DMS114 treated with DMSO at 0.1 percent for 48 hours (cell line): ENCODE measurements at regions not wholly inside any gene's neighbourhood (a gene's known extent, or its start where the extent isn't known, plus 50 kb on each side); places are given as distances from the start of the nearest gene placed in this dataset.

Experiments
- DNase-seq: peaks from one replicate; lab custom pipeline; 2025; ENCODE audit not compliant: unreplicated experiment; lab: John Stamatoyannopoulos, UW

GRCh38 chr13:34589581-34589980, 352.5 kb upstream of the NBEA start:
- DNase-seq = no peak

- no peak for DNase-seq
These were observed 350.9 kb upstream of the NBEA start for GRCh38 chr13:34591129-34591528.

DNA sequence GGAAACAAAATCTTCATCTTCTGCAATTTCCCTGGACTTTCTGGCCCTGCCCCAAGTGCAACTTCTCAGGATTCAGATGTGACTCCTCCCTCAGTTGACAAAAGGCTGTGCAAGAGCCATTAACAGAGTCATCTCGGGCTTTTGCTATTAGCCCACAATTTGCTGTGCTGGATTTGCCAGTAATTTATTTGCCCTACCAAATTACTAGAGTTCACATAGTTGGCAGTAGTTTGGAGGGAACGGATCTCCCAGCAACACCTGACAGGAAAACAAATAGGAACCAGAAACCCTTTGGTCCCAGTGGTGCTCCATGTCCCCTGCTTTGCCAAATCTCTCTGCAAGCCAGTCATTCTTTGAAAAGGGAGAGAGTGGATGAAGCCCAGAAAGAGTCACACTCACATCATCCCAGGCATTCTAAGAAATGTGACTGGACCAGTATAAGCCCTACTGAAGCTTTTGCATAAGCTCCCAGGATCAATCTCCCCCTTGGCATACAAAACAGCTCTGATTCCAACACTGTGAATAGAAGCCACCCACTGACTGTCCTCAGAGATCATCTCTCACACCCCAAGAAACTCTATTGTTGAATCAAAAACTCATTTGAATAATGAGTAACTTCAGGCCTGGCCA, 350.1 kb upstream of the NBEA start:
- DNase-seq = no peak

GRCh38 chr13:34593658-34594057, 348.4 kb upstream of the NBEA start:
- no peak for DNase-seq

GRCh38 chr13:34594507-34594906, 347.6 kb upstream of the NBEA start:
- DNase-seq = no peak

DNA sequence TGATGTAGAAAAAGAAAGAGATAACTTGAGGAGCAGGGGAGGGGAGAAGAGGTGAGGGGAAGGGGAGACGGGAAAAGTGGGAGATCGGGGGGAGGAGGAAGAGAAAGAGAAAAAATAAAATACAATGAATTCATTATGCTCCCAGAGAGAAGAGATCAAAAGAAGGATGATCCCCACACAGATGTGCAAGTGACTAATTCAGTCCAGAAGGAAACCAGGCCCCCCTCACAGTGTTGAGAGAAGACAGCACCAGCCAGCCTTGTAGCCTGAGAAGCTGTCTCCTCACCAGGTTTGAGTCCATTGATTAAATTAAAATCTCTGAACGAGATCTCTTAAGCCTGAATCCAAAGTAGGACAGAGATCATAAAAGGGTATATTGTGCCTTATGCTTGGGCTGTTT, 333.7 kb upstream of the NBEA start:
- no peak for DNase-seq

GRCh38 chr13:34611671-34612070, 330.4 kb upstream of the NBEA start:
- DNase-seq = no peak

- DNase-seq = no peak
These were observed 324.5 kb upstream of the NBEA start for GRCh38 chr13:34617473-34618083.

- DNase-seq = no peak
These were observed 323.4 kb upstream of the NBEA start for GRCh38 chr13:34618654-34619053.

- DNase-seq = no peak
These were observed 322.7 kb upstream of the NBEA start for GRCh38 chr13:34619326-34619725.

DNA sequence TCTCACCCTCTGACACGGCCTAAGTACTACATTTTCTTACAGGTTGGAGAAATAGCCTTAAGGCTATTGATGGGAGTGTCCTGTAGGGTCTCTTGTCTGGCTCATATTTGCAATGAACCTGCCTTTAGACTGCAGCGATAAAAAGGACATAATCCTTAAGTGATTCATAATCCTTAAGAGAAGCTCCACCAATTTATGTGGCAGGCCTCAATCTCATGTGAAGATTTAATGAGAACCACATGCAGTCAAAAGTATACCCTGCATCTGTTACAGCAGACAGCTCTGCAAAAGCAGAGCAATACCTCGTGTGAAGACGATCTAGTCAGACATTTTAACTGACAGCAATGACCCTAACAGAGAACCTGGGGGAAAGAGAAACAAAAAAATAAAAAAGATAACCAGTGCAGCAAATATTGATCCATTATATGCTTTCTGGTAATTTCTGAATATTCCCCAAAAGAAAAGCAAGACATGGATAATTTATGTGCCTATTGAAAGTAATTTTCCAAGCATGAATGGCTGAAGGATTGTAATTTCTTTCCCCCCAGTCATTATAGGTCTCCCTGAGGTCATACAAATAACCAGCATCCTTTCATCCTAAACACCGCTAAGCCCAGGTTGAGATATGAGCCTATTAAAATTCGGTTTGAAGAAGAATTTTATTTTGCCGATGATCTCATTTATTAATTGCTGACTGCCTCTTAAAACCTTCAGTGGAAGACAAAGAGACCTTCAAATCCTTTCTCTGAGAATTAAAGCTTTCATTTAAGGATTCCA, 321.8 kb upstream of the NBEA start:
- DNase-seq = no peak

- no peak for DNase-seq
These were observed 321.2 kb upstream of the NBEA start for GRCh38 chr13:34620862-34621261.

DNA sequence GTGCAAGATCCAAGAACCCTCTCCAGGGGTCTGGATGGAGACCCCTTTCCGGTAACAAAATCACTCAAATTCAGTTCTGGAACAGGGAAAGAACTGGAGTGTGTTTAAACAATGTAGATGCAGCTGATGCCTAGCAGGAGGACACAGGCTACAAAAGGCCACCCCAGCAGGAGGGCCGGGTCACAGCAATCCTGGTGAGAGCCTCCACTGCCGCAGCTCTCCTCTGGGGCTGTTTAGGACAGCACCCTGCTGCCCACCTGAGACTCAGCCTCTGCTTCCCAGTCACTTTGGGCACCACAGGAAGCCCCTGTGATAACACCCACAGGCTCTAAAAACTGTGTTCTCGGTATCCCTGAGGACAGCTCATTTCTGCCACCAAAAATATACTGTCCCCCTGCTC, 318.7 kb upstream of the NBEA start:
- no peak for DNase-seq

DNA sequence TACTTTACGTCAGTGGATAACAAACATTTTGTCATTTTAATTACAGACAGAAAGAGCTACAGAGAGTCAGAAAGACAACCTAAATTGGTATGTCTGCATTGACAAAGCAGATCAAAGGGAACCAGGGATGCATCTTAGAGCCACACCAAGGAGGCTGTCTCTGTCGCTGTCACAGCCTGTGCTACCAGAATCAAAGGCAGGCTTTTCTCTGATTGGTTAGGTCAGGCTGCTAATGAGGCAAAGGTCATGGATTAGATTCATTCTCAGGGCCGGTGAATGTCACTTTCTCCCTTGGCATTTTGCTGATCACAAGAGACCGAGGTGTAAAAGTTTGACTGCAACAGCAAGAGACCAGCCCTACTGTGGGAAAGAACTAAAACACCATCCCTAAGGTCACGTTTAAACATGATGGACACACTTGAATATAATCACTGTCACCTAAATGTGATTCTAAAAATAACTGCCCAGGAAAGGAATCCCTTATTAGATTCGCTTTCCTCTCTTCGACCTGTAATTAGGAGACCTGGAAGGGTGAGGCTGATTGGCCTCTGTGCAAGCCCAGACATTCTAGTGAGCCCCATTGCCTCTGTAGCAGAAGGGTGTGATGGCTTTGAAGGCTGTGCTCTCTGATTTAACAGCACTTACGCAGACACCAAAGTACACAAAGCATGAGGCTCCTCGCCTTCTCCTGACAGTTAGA, 314.4 kb upstream of the NBEA start:
- no peak for DNase-seq

DNA sequence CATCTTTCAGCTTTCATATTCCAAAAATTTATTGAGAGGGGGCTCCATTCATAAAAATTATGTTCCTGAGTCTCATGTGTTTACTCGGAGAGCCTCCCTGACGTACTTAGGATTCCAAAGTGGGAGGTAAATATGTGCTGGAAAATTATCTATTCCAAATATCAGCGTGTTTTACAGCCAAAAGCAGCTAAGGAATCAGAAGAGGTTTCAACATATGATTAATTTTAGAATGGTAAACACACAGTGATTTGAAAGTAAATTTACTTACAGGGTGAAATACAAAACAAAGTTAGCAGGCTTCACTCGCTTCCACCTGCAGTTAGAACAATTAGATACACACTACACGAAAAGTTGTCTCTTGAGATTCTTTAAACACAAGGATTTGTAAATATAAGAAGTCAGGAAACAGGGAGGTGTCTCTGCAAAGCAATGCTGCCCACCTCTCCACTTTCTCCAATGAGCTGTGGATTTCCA, 313.8 kb upstream of the NBEA start:
- DNase-seq = no peak

- DNase-seq = no peak
These were observed 307.6 kb upstream of the NBEA start for GRCh38 chr13:34634448-34634847.

GRCh38 chr13:34637138-34637537, 304.9 kb upstream of the NBEA start:
- DNase-seq = no peak

- no peak for DNase-seq
These were observed 304.4 kb upstream of the NBEA start for GRCh38 chr13:34637636-34638035.

GRCh38 chr13:34638897-34639296, 303.2 kb upstream of the NBEA start:
- no peak for DNase-seq

DNA sequence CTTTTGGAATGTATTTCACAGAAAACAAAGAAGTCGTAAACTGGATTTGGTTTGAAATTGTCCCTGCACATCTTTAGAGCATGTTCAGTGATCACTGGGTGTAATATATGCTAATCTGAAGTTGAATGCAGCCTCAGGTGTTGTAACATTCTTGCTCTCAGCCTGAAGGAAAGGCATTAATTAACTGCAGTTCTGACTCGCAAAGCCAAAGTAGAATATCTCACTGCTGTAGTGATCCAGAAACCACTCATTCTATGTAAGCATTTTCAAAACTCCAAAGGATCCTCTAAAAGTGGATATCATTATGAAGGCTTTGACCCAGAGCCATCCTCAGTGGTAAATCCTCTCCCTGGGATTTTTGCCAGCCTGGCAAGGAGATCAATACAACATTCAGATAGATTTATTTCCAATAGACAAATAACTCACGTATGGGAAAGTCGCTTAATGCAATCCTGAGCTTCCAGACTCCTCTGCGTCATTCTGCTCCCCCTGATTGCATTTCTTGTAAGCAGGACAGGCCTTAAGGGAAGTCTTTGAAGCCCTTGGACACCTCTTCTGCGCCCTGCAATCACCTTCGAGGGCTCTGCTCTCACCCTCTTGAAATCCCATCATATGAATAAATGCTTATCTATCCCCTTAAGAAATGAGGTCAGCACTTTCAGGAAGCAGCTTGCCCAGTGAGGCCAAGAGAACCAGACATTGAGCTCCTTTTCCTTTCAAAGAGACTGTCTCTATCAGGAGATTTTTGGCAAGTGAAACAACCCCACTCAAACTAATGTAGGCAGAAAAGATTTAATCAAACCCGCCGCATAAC, 301.7 kb upstream of the NBEA start:
- no peak for DNase-seq

DNA sequence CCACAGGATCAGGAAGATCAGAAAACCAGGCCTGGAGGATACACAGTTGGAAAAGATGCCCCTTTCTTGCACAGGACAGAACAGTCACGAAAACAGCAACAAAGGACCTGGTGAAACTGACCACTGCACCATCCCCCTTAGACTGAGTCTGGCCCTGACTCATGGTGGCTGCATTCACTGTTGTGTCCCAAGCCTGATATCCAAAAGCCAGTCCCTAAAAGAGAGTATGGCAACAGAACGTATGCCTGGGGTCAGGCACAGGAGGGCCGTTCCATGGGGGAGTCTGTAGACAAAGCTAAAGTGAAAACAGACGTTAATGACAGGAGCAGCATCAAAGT, 301.1 kb upstream of the NBEA start:
- DNase-seq = no peak
